ENCODE measurements at regions not wholly inside any gene's neighbourhood (a gene's known extent, or its start where the extent isn't known, plus 50 kb on each side); places are given as distances from the start of the nearest gene placed in this dataset.

DNA sequence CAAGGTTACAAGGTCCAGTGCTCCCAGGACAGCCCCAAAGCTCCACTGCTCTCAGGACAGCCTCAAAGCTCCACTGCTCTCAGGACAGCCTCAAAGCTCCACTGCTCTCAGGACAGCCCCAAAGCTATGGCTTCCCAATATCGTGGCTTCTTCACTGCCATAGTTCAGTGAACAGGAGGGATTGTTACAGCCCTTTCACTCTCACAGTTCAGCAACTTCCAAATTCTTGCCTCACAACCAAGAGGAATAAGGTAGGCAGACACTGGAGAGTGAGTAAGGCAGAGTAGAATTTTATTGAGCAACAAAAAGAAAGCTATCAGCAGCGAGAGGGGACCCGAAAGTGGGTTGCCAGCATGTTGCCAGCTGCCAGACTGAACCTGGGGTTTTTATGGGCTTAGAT lies 277.6 kb downstream of the CDH10 start:
- H3K27me3 ChIP-seq = no peaks in the 10 kb centered on the region
- DNase-seq = no peak
- H3K4me3 ChIP-seq = no peak overlapping the region
- H3K9ac ChIP-seq (ENCODE audit: low read depth in 2 of 2, low read length in 2 of 2) = no peak overlapping the region
- H3K36me3 ChIP-seq = no peaks in the 10 kb centered on the region
- no peak overlapping the region for H3K27ac ChIP-seq
- H3K4me1 ChIP-seq = no peaks in the 10 kb centered on the region
- intact Hi-C loops (cut with DNase I) = no loop called here
- TF ChIP-seq CTCF (IDR thresholded peaks at IDR 0.05) = no peak
- no peaks in the 10 kb centered on the region for H3K9me3 ChIP-seq

GRCh38 chr5:24368115-24368514 lies 276.7 kb downstream of the CDH10 start:
- TF ChIP-seq CTCF (IDR thresholded peaks at IDR 0.05) = no peak
- Histone ChIP-seq H3K4me3 (no peak overlapping the region), H3K36me3 (no peaks in the 10 kb centered on the region), H3K27me3 (no peaks in the 10 kb centered on the region), H3K4me1 (no peaks in the 10 kb centered on the region), H3K9ac (ENCODE audit: low read depth in 2 of 2, low read length in 2 of 2) (no peak overlapping the region), H3K27ac (no peak overlapping the region), H3K9me3 (no peaks in the 10 kb centered on the region)
- intact Hi-C loops (cut with DNase I) = no loop called here
- DNase-seq = no peak

DNA sequence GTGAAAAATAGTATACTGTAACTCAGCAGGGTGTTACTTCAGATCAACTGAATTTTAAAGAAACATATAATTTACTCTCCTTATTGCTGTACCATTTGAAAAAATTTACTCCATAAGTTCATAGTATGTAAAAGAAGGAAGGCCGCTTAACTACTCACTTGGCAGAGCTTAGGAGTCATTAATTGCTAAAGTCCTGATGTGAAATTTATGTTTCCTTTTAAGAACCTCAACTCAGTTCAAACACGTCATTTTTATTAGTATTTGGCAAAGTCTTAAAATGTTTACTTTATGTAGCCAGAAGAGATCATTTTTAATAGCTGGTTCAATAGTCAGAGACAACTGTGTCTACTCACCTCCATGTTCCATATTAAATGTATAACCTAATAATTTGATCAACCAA lies 268.6 kb downstream of the CDH10 start:
- intact Hi-C loops (cut with DNase I) = no loop called here
- Histone ChIP-seq H3K4me1 (no peaks in the 10 kb centered on the region), H3K9ac (ENCODE audit: low read depth in 2 of 2, low read length in 2 of 2) (no peak overlapping the region), H3K9me3 (no peaks in the 10 kb centered on the region), H3K36me3 (no peaks in the 10 kb centered on the region), H3K27ac (no peak overlapping the region), H3K4me3 (no peak overlapping the region), H3K27me3 (no peaks in the 10 kb centered on the region)
- no peak for DNase-seq
- no peak for TF ChIP-seq CTCF (IDR thresholded peaks at IDR 0.05)

DNA sequence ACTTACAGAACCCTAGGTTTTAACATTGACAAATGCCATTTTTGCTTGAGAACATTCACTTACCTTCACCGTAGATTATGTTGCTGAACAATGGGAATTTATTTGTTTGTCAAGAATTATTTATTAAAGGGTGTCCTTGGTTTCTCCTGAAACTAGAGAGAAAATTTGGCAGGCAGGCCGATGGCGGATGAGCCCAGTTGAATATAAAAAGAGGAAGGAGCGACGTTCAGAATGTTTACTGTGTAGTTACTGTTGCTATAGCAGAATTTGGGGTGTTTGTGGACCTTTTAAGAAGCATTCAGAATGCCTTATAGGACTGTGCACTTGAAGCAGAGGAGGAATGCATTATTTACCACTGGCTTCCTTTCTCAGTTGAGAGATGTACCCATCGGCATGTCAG lies 268.2 kb downstream of the CDH10 start:
- Histone ChIP-seq H3K36me3 (no peaks in the 10 kb centered on the region), H3K27ac (no peak overlapping the region), H3K9ac (ENCODE audit: low read depth in 2 of 2, low read length in 2 of 2) (no peak overlapping the region), H3K4me3 (no peak overlapping the region), H3K27me3 (no peaks in the 10 kb centered on the region), H3K4me1 (no peaks in the 10 kb centered on the region), H3K9me3 (no peaks in the 10 kb centered on the region)
- no peak for TF ChIP-seq CTCF (IDR thresholded peaks at IDR 0.05)
- no peak for DNase-seq
- intact Hi-C loops (cut with DNase I) = no loop called here

- H3K4me3 ChIP-seq = no peak overlapping the region
- H3K4me1 ChIP-seq = no peaks in the 10 kb centered on the region
- H3K27me3 ChIP-seq = no peaks in the 10 kb centered on the region
- H3K9ac ChIP-seq (ENCODE audit: low read depth in 2 of 2, low read length in 2 of 2) = no peak overlapping the region
- no peak overlapping the region for H3K27ac ChIP-seq
- no peak for TF ChIP-seq CTCF (IDR thresholded peaks at IDR 0.05)
- intact Hi-C loops (cut with DNase I) = no loop called here
- H3K9me3 ChIP-seq = no peaks in the 10 kb centered on the region
- no peaks in the 10 kb centered on the region for H3K36me3 ChIP-seq
- DNase-seq = no peak
Observed at GRCh38 chr5:24381861-24382489, 262.8 kb downstream of the CDH10 start.
